Lower leg skin (tissue), 3 donors: ENCODE measurements at regions not wholly inside any gene's neighbourhood (a gene's known extent, or its start where the extent isn't known, plus 50 kb on each side); places are given as distances from the start of the nearest gene placed in this dataset.

ENCODE experiments used
- CTCF ChIP-seq, 3 donors: fragments of 450-650 bp; IDR thresholded peaks; one replicate each; pipeline ENCODE4 v1.5.1; 2016; ENCODE audit warnings: antibody characterized with exemption in 3 of 3, mild to moderate bottlenecking in 3 of 3, moderate library complexity in 2 of 3
- POLR2A ChIP-seq, 2 donors: fragments of 450-650 bp; IDR thresholded peaks; one replicate each; pipeline ENCODE4 v1.6.1; 2016 to 2017; ENCODE audit warnings: antibody characterized with exemption in 2 of 2, mild to moderate bottlenecking in 1 of 2, moderate library complexity in 1 of 2

- TF ChIP-seq POLR2A (IDR thresholded peaks at IDR 0.05) = no peak
- no peak for TF ChIP-seq CTCF (IDR thresholded peaks at IDR 0.05)
Measured at GRCh38 chrX:39709812-39710211, 387.9 kb downstream of the BCOR start.
